ENCODE measurements at regions not wholly inside any gene's neighbourhood (a gene's known extent, or its start where the extent isn't known, plus 50 kb on each side); places are given as distances from the start of the nearest gene placed in this dataset.

DNA sequence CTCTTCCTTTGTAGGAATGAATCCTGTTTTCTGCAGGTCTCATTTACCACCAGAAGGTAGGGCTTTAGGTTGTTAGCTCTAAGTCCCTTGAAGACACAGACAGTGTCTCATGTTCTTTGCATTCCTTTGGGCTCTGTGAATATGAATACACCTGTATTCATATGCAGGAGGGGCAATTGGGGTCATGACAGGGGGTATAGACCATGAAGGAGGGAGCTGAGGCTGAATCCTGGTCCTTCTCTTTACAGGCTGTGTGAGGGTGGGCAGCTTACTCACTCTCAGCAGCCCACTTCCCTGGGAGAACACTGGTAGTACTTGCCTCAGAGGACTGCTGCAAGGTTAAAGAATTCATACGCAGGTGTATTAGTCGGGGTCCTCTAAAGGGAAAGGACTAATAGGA is 267.2 kb upstream of the MGMT start:
- H3K27ac ChIP-seq (ENCODE audit: low read length), result no peak overlapping the region
- no peak overlapping the region for H3K4me2 ChIP-seq (ENCODE audit: insufficient read depth, low read length)
- no peak for ATAC-seq (ENCODE audit: insufficient read depth, low read depth)
- H3K36me3 ChIP-seq (ENCODE audit: insufficient read depth, low read length), result no peaks in the 10 kb centered on the region
- H3K4me1 ChIP-seq (ENCODE audit: insufficient read depth, low read length), result no peaks in the 10 kb centered on the region
- no peak overlapping the region for H3K9ac ChIP-seq (ENCODE audit: low read depth, low read length)
- no peaks in the 10 kb centered on the region for H3K9me3 ChIP-seq (ENCODE audit: insufficient read depth, low read length, severe bottlenecking)
- TF ChIP-seq EZH2 (IDR thresholded peaks at IDR 0.05; ENCODE audit: borderline replicate concordance, low read depth, low read length, severe bottlenecking), result no peak
- TF ChIP-seq, protein P1, sequence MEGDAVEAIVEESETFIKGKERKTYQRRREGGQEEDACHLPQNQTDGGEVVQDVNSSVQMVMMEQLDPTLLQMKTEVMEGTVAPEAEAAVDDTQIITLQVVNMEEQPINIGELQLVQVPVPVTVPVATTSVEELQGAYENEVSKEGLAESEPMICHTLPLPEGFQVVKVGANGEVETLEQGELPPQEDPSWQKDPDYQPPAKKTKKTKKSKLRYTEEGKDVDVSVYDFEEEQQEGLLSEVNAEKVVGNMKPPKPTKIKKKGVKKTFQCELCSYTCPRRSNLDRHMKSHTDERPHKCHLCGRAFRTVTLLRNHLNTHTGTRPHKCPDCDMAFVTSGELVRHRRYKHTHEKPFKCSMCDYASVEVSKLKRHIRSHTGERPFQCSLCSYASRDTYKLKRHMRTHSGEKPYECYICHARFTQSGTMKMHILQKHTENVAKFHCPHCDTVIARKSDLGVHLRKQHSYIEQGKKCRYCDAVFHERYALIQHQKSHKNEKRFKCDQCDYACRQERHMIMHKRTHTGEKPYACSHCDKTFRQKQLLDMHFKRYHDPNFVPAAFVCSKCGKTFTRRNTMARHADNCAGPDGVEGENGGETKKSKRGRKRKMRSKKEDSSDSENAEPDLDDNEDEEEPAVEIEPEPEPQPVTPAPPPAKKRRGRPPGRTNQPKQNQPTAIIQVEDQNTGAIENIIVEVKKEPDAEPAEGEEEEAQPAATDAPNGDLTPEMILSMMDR (IDR thresholded peaks at IDR 0.05; ENCODE audit: borderline replicate concordance, extremely low read depth, low read length, poor library complexity, severe bottlenecking), result no peak
- DNase-seq, result no peak
- H3K4me3 ChIP-seq (ENCODE audit: low read depth in 1 of 2, low read length in 2 of 2), result no peak overlapping the region
- H2AFZ ChIP-seq (ENCODE audit: low read depth, low read length), result no peak overlapping the region
- no peaks in the 10 kb centered on the region for H4K20me1 ChIP-seq (ENCODE audit: insufficient read depth, low read length)
- no peaks in the 10 kb centered on the region for H3K79me2 ChIP-seq (ENCODE audit: insufficient read depth, low read length)
- no peaks in the 10 kb centered on the region for H3K27me3 ChIP-seq (ENCODE audit: insufficient read depth, low read length, poor library complexity)

DNA sequence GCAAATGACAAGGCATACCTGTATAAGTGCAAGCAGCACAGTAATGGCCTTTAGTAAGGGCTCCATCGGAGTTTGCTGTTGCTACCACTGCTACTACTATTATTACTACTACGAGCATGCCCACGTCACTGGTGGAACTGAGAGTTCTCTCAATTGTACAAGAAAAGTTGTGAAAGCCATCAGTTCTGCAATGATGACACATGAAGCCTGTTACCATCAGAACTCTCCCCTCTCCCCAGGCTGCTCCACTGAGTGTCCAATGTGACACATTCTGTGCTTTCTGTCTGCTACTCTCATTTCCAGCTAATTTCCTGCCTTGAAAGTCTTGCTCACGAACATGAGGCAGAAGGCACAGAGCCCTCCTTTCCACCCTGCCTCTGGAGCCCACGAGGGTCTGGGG is 263.2 kb upstream of the MGMT start:
- no peak overlapping the region for H3K4me2 ChIP-seq (ENCODE audit: insufficient read depth, low read length)
- no peak overlapping the region for H2AFZ ChIP-seq (ENCODE audit: low read depth, low read length)
- no peaks in the 10 kb centered on the region for H3K4me1 ChIP-seq (ENCODE audit: insufficient read depth, low read length)
- H3K36me3 ChIP-seq (ENCODE audit: insufficient read depth, low read length), result no peaks in the 10 kb centered on the region
- H3K27ac ChIP-seq (ENCODE audit: low read length), result no peak overlapping the region
- no peak overlapping the region for H3K4me3 ChIP-seq (ENCODE audit: low read depth in 1 of 2, low read length in 2 of 2)
- no peaks in the 10 kb centered on the region for H3K9me3 ChIP-seq (ENCODE audit: insufficient read depth, low read length, severe bottlenecking)
- TF ChIP-seq EZH2 (IDR thresholded peaks at IDR 0.05; ENCODE audit: borderline replicate concordance, low read depth, low read length, severe bottlenecking), result no peak
- TF ChIP-seq, protein P1 (IDR thresholded peaks at IDR 0.05; ENCODE audit: borderline replicate concordance, extremely low read depth, low read length, poor library complexity, severe bottlenecking), result no peak
- no peaks in the 10 kb centered on the region for H4K20me1 ChIP-seq (ENCODE audit: insufficient read depth, low read length)
- DNase-seq (no peak), ATAC-seq (ENCODE audit: insufficient read depth, low read depth) (no peak)
- no peak overlapping the region for H3K9ac ChIP-seq (ENCODE audit: low read depth, low read length)
- no peaks in the 10 kb centered on the region for H3K27me3 ChIP-seq (ENCODE audit: insufficient read depth, low read length, poor library complexity)
- H3K79me2 ChIP-seq (ENCODE audit: insufficient read depth, low read length), result no peaks in the 10 kb centered on the region

DNA sequence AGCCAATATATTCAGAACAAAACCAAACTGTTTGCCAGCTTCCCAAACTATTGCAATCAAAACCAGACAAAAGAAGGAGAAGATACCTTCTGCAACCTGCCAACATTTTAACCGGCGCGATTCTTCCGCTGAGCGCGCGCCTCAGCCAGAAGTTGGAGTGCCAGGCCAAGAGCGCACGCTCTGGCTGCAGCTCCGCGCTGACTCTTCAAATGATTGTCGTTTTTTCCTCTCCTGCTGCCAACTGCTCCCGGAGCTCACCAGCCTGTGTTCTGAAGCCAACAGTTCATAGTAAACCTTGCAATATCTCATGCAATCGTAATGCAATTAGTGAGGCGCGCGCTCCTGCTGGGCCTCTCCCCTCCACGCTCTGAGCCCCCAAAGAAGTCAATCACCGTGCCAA is 259.7 kb upstream of the MGMT start:
- Histone ChIP-seq H3K4me2 (ENCODE audit: insufficient read depth, low read length) (no peak overlapping the region), H3K27ac (ENCODE audit: low read length) (no peak overlapping the region), H3K36me3 (ENCODE audit: insufficient read depth, low read length) (no peaks in the 10 kb centered on the region), H2AFZ (ENCODE audit: low read depth, low read length) (no peak overlapping the region), H3K4me1 (ENCODE audit: insufficient read depth, low read length) (no peaks in the 10 kb centered on the region), H3K4me3 (ENCODE audit: low read depth in 1 of 2, low read length in 2 of 2) (no peak overlapping the region), H4K20me1 (ENCODE audit: insufficient read depth, low read length) (no peaks in the 10 kb centered on the region), H3K9ac (ENCODE audit: low read depth, low read length) (no peak overlapping the region), H3K79me2 (ENCODE audit: insufficient read depth, low read length) (no peaks in the 10 kb centered on the region), H3K27me3 (ENCODE audit: insufficient read depth, low read length, poor library complexity) (no peaks in the 10 kb centered on the region), H3K9me3 (ENCODE audit: insufficient read depth, low read length, severe bottlenecking) (no peaks in the 10 kb centered on the region)
- no peak for ATAC-seq (ENCODE audit: insufficient read depth, low read depth)
- no peak for DNase-seq
- no peak for TF ChIP-seq EZH2 (IDR thresholded peaks at IDR 0.05; ENCODE audit: borderline replicate concordance, low read depth, low read length, severe bottlenecking)

- H3K27me3 ChIP-seq (ENCODE audit: insufficient read depth, low read length, poor library complexity), result no peaks in the 10 kb centered on the region
- H3K9ac ChIP-seq (ENCODE audit: low read depth, low read length), result no peak overlapping the region
- no peaks in the 10 kb centered on the region for H3K36me3 ChIP-seq (ENCODE audit: insufficient read depth, low read length)
- DNase-seq (no peak), ATAC-seq (ENCODE audit: insufficient read depth, low read depth) (no peak)
- H3K4me1 ChIP-seq (ENCODE audit: insufficient read depth, low read length), result no peaks in the 10 kb centered on the region
- no peaks in the 10 kb centered on the region for H4K20me1 ChIP-seq (ENCODE audit: insufficient read depth, low read length)
- no peak overlapping the region for H3K4me2 ChIP-seq (ENCODE audit: insufficient read depth, low read length)
- H2AFZ ChIP-seq (ENCODE audit: low read depth, low read length), result no peak overlapping the region
- H3K4me3 ChIP-seq (ENCODE audit: low read depth in 1 of 2, low read length in 2 of 2), result no peak overlapping the region
- H3K27ac ChIP-seq (ENCODE audit: low read length), result no peak overlapping the region
- H3K9me3 ChIP-seq (ENCODE audit: insufficient read depth, low read length, severe bottlenecking), result no peaks in the 10 kb centered on the region
- no peaks in the 10 kb centered on the region for H3K79me2 ChIP-seq (ENCODE audit: insufficient read depth, low read length)
- TF ChIP-seq EZH2 (IDR thresholded peaks at IDR 0.05; ENCODE audit: borderline replicate concordance, low read depth, low read length, severe bottlenecking), result no peak
- TF ChIP-seq, protein P1 (IDR thresholded peaks at IDR 0.05; ENCODE audit: borderline replicate concordance, extremely low read depth, low read length, poor library complexity, severe bottlenecking), result no peak
Observed at GRCh38 chr10:129210876-129211275, 256.2 kb upstream of the MGMT start.
